ENCODE measurements at regions not wholly inside any gene's neighbourhood (a gene's known extent, or its start where the extent isn't known, plus 50 kb on each side); places are given as distances from the start of the nearest gene placed in this dataset.

GRCh38 chr4:41380511-41381157 lies 123.9 kb downstream of the UCHL1 start:
- Histone ChIP-seq H3K9me2 (ENCODE audit: insufficient read depth) (no peaks in the 10 kb centered on the region), H3K4me3 (no peak overlapping the region), H3K4me1 (ENCODE audit: insufficient read depth) (no peaks in the 10 kb centered on the region), H2AFZ (no peak overlapping the region), H3K79me2 (replicated peaks; ENCODE audit: insufficient read depth) (no peaks in the 10 kb centered on the region), H3K27me3 (ENCODE audit: insufficient read depth) (no peaks in the 10 kb centered on the region), H3F3A (replicated peaks; ENCODE audit: low read depth) (no peaks in the 10 kb centered on the region), H3K4me2 (no peak overlapping the region), H3K27ac (ENCODE audit: low read depth) (no peak overlapping the region), H3K36me3 (ENCODE audit: insufficient read depth) (no peaks in the 10 kb centered on the region), H4K20me1 (replicated peaks; ENCODE audit: insufficient read depth) (no peaks in the 10 kb centered on the region)
- H3K27ac Mint-ChIP-seq = no peak overlapping the region
- ATAC-seq = no peak
- no peak for TF ChIP-seq JUNB (IDR thresholded peaks at IDR 0.05; ENCODE audit: unreplicated experiment)
- no peak for TF ChIP-seq EZH2 (IDR thresholded peaks at IDR 0.05; ENCODE audit: low read depth, unreplicated experiment)
- TF ChIP-seq CTCF (conservative IDR thresholded peaks at IDR 0.05; ENCODE audit: low read depth in 2 of 2) = no peak
- no peak for TF ChIP-seq EZH2phosphoT487 (IDR thresholded peaks at IDR 0.05; ENCODE audit: unreplicated experiment)
- TF ChIP-seq ZNF331 (CRISPR knock-in tag; IDR thresholded peaks at IDR 0.05; ENCODE audit: low read depth) = no peak
- TF ChIP-seq ZNF114 (CRISPR knock-in tag; IDR thresholded peaks at IDR 0.05) = no peak
- H3K4me3 Mint-ChIP-seq = no peak overlapping the region
- peaks cover 8% of the 10 kb centered on the region for H3K9me3 Mint-ChIP-seq
- peaks cover under 1% of the 10 kb centered on the region; the same call in 1 of the 3 replicates for H3K4me1 Mint-ChIP-seq
- 0 out of 3 replicates have a peak, but pooled peaks cover 5% of the 10 kb centered on the region for H3K36me3 Mint-ChIP-seq (ENCODE audit: low read depth)
- DNase-seq (ENCODE audit: low spot score) = no peak
- H3K27me3 Mint-ChIP-seq (ENCODE audit: insufficient read depth, low read depth, poor library complexity) = peaks cover 1% of the 10 kb centered on the region

- ATAC-seq = no peak
- no peak overlapping the region for H2AFZ ChIP-seq
- H3K27me3 ChIP-seq (ENCODE audit: insufficient read depth) = no peaks in the 10 kb centered on the region
- H3K36me3 ChIP-seq (ENCODE audit: insufficient read depth) = no peaks in the 10 kb centered on the region
- 0 out of 3 replicates have a peak, but pooled peaks cover 5% of the 10 kb centered on the region for H3K36me3 Mint-ChIP-seq (ENCODE audit: low read depth)
- no peak overlapping the region for H3K27ac ChIP-seq (ENCODE audit: low read depth)
- no peaks in the 10 kb centered on the region for H3K79me2 ChIP-seq (replicated peaks; ENCODE audit: insufficient read depth)
- H3K4me3 Mint-ChIP-seq = no peak overlapping the region
- peaks cover 4% of the 10 kb centered on the region; the same call in 1 of the 3 replicates for H3K4me1 Mint-ChIP-seq
- H3K9me2 ChIP-seq (ENCODE audit: insufficient read depth) = no peaks in the 10 kb centered on the region
- no peaks in the 10 kb centered on the region for H4K20me1 ChIP-seq (replicated peaks; ENCODE audit: insufficient read depth)
- H3K4me1 ChIP-seq (ENCODE audit: insufficient read depth) = no peaks in the 10 kb centered on the region
- H3K27ac Mint-ChIP-seq = no peak overlapping the region
- no peak for DNase-seq (ENCODE audit: low spot score)
- H3K9me3 Mint-ChIP-seq = peaks cover 8% of the 10 kb centered on the region
- peaks cover 1% of the 10 kb centered on the region for H3K27me3 Mint-ChIP-seq (ENCODE audit: insufficient read depth, low read depth, poor library complexity)
- no peak overlapping the region for H3K4me2 ChIP-seq
- no peaks in the 10 kb centered on the region for H3F3A ChIP-seq (replicated peaks; ENCODE audit: low read depth)
- H3K4me3 ChIP-seq = no peak overlapping the region
- no peak for TF ChIP-seq CTCF (conservative IDR thresholded peaks at IDR 0.05; ENCODE audit: low read depth in 2 of 2)
- TF ChIP-seq EZH2phosphoT487 (IDR thresholded peaks at IDR 0.05; ENCODE audit: unreplicated experiment) = no peak
- TF ChIP-seq ZNF462 (CRISPR knock-in tag; IDR thresholded peaks at IDR 0.05) = no peak
- no peak for TF ChIP-seq ZNF331 (CRISPR knock-in tag; IDR thresholded peaks at IDR 0.05; ENCODE audit: low read depth)
- no peak for TF ChIP-seq ETS1 (IDR thresholded peaks at IDR 0.05)
- TF ChIP-seq EZH2 (IDR thresholded peaks at IDR 0.05; ENCODE audit: low read depth, unreplicated experiment) = no peak
- no peak for TF ChIP-seq NANOG (IDR thresholded peaks at IDR 0.05; ENCODE audit: borderline replicate concordance)
- no peak for TF ChIP-seq JUNB (IDR thresholded peaks at IDR 0.05; ENCODE audit: unreplicated experiment)
Observed at GRCh38 chr4:41381384-41381783, 124.7 kb downstream of the UCHL1 start.
